Left lung (tissue), 4 donors: ENCODE measurements at regions not wholly inside any gene's neighbourhood (a gene's known extent, or its start where the extent isn't known, plus 50 kb on each side); places are given as distances from the start of the nearest gene placed in this dataset.

Experiments
- ATAC-seq: fragments of 200-7000 bp; cut with Tn5 transposase; one replicate; pipeline ENCODE4 v1.9.1; 2020; ENCODE audit warnings: moderate library complexity
- DNase-seq, 4 donors: peaks; one replicate each; pipeline ENCODE4 v3.0.0-alpha.2; 2013 to 2020
- H3K27ac ChIP-seq, 2 donors: fragments of 200-600 bp; sonication (generic) in 1 of 2; one replicate each; pipeline versions ENCODE4 v1.5.0 to v1.8.0; 2020 to 2021
- H3K27me3 ChIP-seq, 2 donors: fragments of 200-600 bp; sonication (generic) in 1 of 2; one replicate each; pipeline versions ENCODE4 v1.5.0 to v1.8.0; 2020 to 2021
- H3K36me3 ChIP-seq, 2 donors: fragments of 200-600 bp; sonication (generic) in 1 of 2; one replicate each; pipeline versions ENCODE4 v1.5.0 to v1.8.0; 2020 to 2021
- H3K4me1 ChIP-seq, 2 donors: fragments of 200-600 bp; one replicate each; pipeline ENCODE4 v1.8.0; 2021
- H3K4me3 ChIP-seq, 2 donors: fragments of 200-600 bp; sonication (generic) in 1 of 2; one replicate each; pipeline versions ENCODE4 v1.5.0 to v1.8.0; 2020 to 2021; ENCODE audit warnings: mild to moderate bottlenecking in 1 of 2
- H3K9me3 ChIP-seq, 2 donors: fragments of 200-600 bp; sonication (generic) in 1 of 2; one replicate each; pipeline versions ENCODE4 v1.5.0 to v1.8.0; 2020 to 2021
- intact Hi-C, 2 donors: fragments of 100-400 bp; cut with DNase I; formaldehyde crosslinking; loops; one replicate each; pipeline versions ENCODE4 v1.11.2 to v1.14.2; 2022
- TF ChIP-seq, protein P1 (sequence below), 2 donors: fragments of 200-600 bp; sonication (generic) in 1 of 2; IDR thresholded peaks; one replicate each; pipeline versions ENCODE4 v1.5.0 to v1.8.0; 2021; ENCODE audit warnings: antibody characterized with exemption in 2 of 2
- donor health status: DM: no; HTN: yes; CAD: no.
- donor health status: DM: no; HTN: no; CAD: no.

DNA sequence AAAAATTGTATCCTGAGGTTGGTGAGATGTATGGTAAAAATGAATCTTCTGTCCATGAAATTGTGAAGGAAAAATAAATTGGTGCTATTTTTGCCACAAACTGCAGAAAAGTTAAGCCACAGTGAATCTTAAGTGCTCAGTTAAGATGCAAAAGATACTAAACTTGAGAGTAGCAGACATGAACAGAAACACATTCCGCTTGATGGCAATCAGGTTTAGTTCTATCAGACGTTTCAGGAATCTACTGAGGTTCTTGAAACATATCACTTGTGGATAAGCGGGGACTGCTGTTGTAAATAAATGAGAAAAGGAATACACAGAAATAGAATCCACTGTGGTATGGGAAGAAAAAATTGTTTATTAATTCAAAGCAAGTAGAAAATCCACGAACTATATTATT, 311.2 kb upstream of the PRR16 start:
- no peak for DNase-seq
- Histone ChIP-seq H3K36me3 (no peaks in the 10 kb centered on the region), H3K9me3 (peaks cover 0 to under 1% of the 10 kb centered on the region in 2 donors), H3K4me1 (no peaks in the 10 kb centered on the region), H3K27me3 (no peaks in the 10 kb centered on the region), H3K4me3 (no peak overlapping the region), H3K27ac (peak overlapping the region in 1 of 2 donors; percentile 18)
- intact Hi-C loops = no loop called here
- no peak for ATAC-seq
- TF ChIP-seq, protein P1, sequence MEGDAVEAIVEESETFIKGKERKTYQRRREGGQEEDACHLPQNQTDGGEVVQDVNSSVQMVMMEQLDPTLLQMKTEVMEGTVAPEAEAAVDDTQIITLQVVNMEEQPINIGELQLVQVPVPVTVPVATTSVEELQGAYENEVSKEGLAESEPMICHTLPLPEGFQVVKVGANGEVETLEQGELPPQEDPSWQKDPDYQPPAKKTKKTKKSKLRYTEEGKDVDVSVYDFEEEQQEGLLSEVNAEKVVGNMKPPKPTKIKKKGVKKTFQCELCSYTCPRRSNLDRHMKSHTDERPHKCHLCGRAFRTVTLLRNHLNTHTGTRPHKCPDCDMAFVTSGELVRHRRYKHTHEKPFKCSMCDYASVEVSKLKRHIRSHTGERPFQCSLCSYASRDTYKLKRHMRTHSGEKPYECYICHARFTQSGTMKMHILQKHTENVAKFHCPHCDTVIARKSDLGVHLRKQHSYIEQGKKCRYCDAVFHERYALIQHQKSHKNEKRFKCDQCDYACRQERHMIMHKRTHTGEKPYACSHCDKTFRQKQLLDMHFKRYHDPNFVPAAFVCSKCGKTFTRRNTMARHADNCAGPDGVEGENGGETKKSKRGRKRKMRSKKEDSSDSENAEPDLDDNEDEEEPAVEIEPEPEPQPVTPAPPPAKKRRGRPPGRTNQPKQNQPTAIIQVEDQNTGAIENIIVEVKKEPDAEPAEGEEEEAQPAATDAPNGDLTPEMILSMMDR (IDR thresholded peaks at IDR 0.05) = no peak

DNA sequence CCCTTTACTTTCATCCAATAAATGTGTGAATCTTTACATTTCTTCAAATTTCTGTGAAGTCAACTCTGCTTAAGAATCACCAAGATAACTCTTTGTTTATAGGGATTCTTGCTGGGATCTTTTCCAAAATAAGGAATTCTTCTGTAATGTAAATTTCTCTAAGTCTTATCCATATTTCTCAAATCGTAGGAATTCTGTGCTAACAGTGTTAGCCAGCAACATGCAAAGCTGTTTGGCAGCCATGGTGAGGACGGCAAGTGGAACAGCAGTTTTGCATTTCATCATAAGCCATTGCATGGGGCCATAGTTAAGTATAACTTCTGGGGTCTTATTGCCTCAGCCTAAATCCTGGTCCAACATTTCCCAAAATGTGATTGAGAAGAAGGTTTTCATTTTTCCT, 310.5 kb upstream of the PRR16 start:
- DNase-seq (peak in 1 of 4 donors; percentile 35), ATAC-seq (no peak)
- Histone ChIP-seq H3K9me3 (no peaks in the 10 kb centered on the region), H3K4me3 (no peak overlapping the region), H3K36me3 (no peaks in the 10 kb centered on the region), H3K27me3 (no peaks in the 10 kb centered on the region), H3K27ac (no peak overlapping the region), H3K4me1 (no peaks in the 10 kb centered on the region)
- intact Hi-C loops = no loop called here
- TF ChIP-seq, protein P1 (IDR thresholded peaks at IDR 0.05) = no peak

DNA sequence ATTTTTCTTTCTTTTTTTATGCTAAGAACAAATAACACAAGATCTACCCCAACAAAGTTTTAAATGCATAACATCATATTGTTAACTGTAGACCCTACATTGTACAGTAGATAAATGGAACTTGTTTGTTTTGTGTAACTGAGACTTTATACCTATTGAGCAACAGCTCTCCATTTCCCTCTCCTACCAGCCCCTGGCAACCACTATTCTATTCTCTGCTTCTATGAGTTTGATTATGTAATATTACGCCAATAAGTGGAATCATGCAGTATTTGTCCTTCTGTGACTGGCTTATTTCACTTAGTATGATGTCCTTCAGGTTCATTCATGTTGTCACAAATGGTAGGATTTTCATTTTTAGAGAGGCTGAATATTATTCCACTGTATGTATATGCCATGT, 308.2 kb upstream of the PRR16 start:
- TF ChIP-seq, protein P1 (IDR thresholded peaks at IDR 0.05) = no peak
- Histone ChIP-seq H3K4me1 (no peaks in the 10 kb centered on the region), H3K4me3 (no peak overlapping the region), H3K27me3 (no peaks in the 10 kb centered on the region), H3K36me3 (no peaks in the 10 kb centered on the region), H3K9me3 (no peaks in the 10 kb centered on the region), H3K27ac (no peak overlapping the region)
- intact Hi-C loops = no loop called here
- no peak for DNase-seq
- peak; percentile 69 for ATAC-seq

DNA sequence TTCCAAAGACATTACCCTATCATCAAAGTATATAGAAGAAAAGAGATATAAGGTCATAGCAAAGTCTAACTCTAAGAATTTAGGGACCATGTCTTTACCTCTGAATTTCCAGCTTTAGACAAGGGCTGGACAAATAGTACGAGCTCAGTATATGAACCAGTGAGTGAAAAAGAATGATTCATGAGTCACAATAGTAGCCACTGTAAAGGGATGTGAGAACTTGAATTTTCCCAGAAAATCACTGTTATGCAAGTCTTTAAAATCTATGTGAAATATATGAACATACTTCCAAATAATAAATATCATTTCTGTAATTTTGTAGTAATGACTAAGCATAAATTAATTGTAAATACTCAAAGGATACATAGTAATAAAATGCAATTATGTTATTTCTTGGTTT, 305.9 kb upstream of the PRR16 start:
- H3K36me3 ChIP-seq = no peaks in the 10 kb centered on the region
- ATAC-seq (no peak), DNase-seq (no peak)
- H3K9me3 ChIP-seq = no peaks in the 10 kb centered on the region
- no peak overlapping the region for H3K27ac ChIP-seq
- H3K4me1 ChIP-seq = no peaks in the 10 kb centered on the region
- TF ChIP-seq, protein P1 (IDR thresholded peaks at IDR 0.05) = no peak
- no peaks in the 10 kb centered on the region for H3K27me3 ChIP-seq
- intact Hi-C loops = no loop called here
- H3K4me3 ChIP-seq = no peak overlapping the region

DNA sequence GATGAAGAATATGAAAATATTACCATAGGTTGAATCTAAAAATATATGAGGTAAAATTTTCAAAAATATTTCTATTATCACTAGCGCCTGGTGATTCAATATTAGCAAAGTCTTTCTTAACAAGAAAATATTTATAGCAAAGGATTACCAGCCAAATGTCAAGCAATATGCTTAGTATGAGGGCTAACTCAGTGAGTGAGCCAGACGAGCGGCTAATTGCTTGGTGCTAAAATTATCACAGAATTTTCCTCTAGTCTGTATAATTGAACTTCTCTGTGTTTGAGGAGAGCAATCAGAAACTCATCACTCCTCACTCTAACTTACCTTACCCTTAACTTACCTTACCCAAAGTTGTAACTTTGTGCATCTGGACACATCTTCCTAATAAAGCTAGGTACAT, 304.9 kb upstream of the PRR16 start:
- Histone ChIP-seq H3K27me3 (no peaks in the 10 kb centered on the region), H3K9me3 (no peaks in the 10 kb centered on the region), H3K36me3 (no peaks in the 10 kb centered on the region), H3K4me1 (no peaks in the 10 kb centered on the region), H3K27ac (no peak overlapping the region), H3K4me3 (no peak overlapping the region)
- TF ChIP-seq, protein P1 (IDR thresholded peaks at IDR 0.05) = no peak
- no peak for DNase-seq
- ATAC-seq = no peak
- intact Hi-C loops = no loop called here
